ENCODE measurements at regions not wholly inside any gene's neighbourhood (a gene's known extent, or its start where the extent isn't known, plus 50 kb on each side); places are given as distances from the start of the nearest gene placed in this dataset.
A peak's percentile ranks its signal among the peaks of the same experiment; 100 is the strongest.

DNA sequence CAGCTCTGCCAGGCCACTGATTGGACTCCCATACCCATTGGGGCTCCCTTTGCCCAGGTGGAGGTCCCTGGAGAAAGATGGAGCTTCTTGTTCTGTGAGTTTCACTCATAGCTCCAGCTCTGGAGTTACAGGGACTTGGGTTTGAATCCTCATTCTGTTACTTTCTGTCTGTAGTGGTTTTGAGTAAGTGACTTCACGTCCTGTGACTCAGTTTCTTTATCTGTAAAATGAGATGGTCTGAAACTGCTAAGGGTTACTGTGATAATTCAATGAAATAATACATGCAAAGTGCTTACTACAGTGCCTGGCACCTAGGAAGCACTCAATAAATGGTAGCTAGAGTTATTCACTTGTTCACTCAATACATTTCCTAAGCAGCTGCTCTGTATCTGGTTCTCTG, 88.5 kb upstream of the SLC2A1 start (continued):
- TF ChIP-seq, protein P1, sequence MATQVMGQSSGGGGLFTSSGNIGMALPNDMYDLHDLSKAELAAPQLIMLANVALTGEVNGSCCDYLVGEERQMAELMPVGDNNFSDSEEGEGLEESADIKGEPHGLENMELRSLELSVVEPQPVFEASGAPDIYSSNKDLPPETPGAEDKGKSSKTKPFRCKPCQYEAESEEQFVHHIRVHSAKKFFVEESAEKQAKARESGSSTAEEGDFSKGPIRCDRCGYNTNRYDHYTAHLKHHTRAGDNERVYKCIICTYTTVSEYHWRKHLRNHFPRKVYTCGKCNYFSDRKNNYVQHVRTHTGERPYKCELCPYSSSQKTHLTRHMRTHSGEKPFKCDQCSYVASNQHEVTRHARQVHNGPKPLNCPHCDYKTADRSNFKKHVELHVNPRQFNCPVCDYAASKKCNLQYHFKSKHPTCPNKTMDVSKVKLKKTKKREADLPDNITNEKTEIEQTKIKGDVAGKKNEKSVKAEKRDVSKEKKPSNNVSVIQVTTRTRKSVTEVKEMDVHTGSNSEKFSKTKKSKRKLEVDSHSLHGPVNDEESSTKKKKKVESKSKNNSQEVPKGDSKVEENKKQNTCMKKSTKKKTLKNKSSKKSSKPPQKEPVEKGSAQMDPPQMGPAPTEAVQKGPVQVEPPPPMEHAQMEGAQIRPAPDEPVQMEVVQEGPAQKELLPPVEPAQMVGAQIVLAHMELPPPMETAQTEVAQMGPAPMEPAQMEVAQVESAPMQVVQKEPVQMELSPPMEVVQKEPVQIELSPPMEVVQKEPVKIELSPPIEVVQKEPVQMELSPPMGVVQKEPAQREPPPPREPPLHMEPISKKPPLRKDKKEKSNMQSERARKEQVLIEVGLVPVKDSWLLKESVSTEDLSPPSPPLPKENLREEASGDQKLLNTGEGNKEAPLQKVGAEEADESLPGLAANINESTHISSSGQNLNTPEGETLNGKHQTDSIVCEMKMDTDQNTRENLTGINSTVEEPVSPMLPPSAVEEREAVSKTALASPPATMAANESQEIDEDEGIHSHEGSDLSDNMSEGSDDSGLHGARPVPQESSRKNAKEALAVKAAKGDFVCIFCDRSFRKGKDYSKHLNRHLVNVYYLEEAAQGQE (IDR thresholded peaks at IDR 0.05; ENCODE audit: low read depth, low read length): no peak
- no peak for TF ChIP-seq ZBTB33 (IDR thresholded peaks at IDR 0.05; ENCODE audit: borderline replicate concordance, low read depth)
- no peak for TF ChIP-seq RAD21 (IDR thresholded peaks at IDR 0.05; ENCODE audit: low read length)
- no peak for TF ChIP-seq IRF3 (IDR thresholded peaks at IDR 0.05; ENCODE audit: low read depth, low read length)
- TF ChIP-seq RFX5 (IDR thresholded peaks at IDR 0.05; ENCODE audit: low read length): no peak
- no peak for TF ChIP-seq GABPA (IDR thresholded peaks at IDR 0.05; ENCODE audit: low read depth)
- no peak for TF ChIP-seq JUND (IDR thresholded peaks at IDR 0.05)
- no peak for TF ChIP-seq RXRA (IDR thresholded peaks at IDR 0.05; ENCODE audit: borderline replicate concordance, low read depth)
- TF ChIP-seq NFIC (IDR thresholded peaks at IDR 0.05; ENCODE audit: borderline replicate concordance): no peak

- H3K4me2 ChIP-seq: no peak overlapping the region
- POLR2A ChIA-PET: interaction anchor here (0.9 kb wide), 1 partner anchor 86 kb away, joined by 3 read pairs; the partner anchor contains the start of gene SLC2A1
- no peaks in the 10 kb centered on the region for H3K9me3 ChIP-seq
- CTCF ChIA-PET: interaction anchor here (1.0 to 2.1 kb wide), 6 partner anchors 9 to 122 kb away, joined by 3 to 8 read pairs (median 4); no protein-coding TSS in a partner anchor
- H3K4me1 ChIP-seq (ENCODE audit: control insufficient read depth in 1 of 2, insufficient read depth in 2 of 2, low read depth in 1 of 2, low read length in 1 of 2): peaks cover 0 to 14% of the 10 kb centered on the region in 2 experiments; a peak in 1 of 4 replicates
- H3K9ac ChIP-seq: no peak overlapping the region
- no peaks in the 10 kb centered on the region for H3K36me3 ChIP-seq (replicated peaks in 1 of 2; ENCODE audit: control insufficient read depth in 1 of 2, insufficient read depth in 2 of 2, low read length in 1 of 2)
- peak; percentile 52 for DNase-seq
- H3F3A ChIP-seq (replicated peaks; ENCODE audit: insufficient read depth): no peaks in the 10 kb centered on the region
- H3K4me3 ChIP-seq (ENCODE audit: low read depth in 2 of 2, low read length in 1 of 2): no peak overlapping the region
- WGBS (ENCODE audit: low lambda C conversion rate): 51% methylated on average over 6 of the region's 6 CpGs
- H2AFZ ChIP-seq (ENCODE audit: low read depth): no peak overlapping the region
- no peaks in the 10 kb centered on the region for H3K79me2 ChIP-seq (ENCODE audit: insufficient read depth)
- H3K27me3 ChIP-seq (ENCODE audit: insufficient read depth): no peaks in the 10 kb centered on the region
- peak overlapping the region in 1 of 2 experiments; percentile 29; a peak in 2 of 4 replicates for H3K27ac ChIP-seq (ENCODE audit: low read depth in 2 of 2, low read length in 1 of 2)
- H4K20me1 ChIP-seq (ENCODE audit: insufficient read depth): no peaks in the 10 kb centered on the region
- TF ChIP-seq RAD21 (IDR thresholded peaks at IDR 0.05; ENCODE audit: low read length) (no peak), NFIC (IDR thresholded peaks at IDR 0.05; ENCODE audit: borderline replicate concordance) (no peak), EP300 (IDR thresholded peaks at IDR 0.05; ENCODE audit: borderline replicate concordance in 1 of 2, low read depth in 1 of 2, low read length in 1 of 2) (peak in 1 of 2 experiments; percentile 17; a peak in 1 of 4 replicates), SMC3 (IDR thresholded peaks at IDR 0.05; ENCODE audit: low read depth, low read length) (no peak), MXI1 (IDR thresholded peaks at IDR 0.05; ENCODE audit: low read depth, low read length) (no peak), MEF2A (IDR thresholded peaks at IDR 0.05; ENCODE audit: borderline replicate concordance, low read depth) (no peak), CHD2 (IDR thresholded peaks at IDR 0.05; ENCODE audit: low read length, partially characterized antibody) (no peak), POLR2AphosphoS5 (IDR thresholded peaks at IDR 0.05; ENCODE audit: low read depth, low read length) (no peak), FOXJ3 (CRISPR knock-in tag; IDR thresholded peaks at IDR 0.05) (peak; percentile 61; the same call in 1 of the 2 replicates), GATA2 (CRISPR knock-in tag; IDR thresholded peaks at IDR 0.05) (peak; percentile 72)
- H3K9me2 ChIP-seq: no peaks in the 10 kb centered on the region
These were observed 86.1 kb upstream of the SLC2A1 start for GRCh38 chr1:43044572-43045361.

Measured in SK-N-SH (cell line).